Peyer's patch (tissue), 4 donors: ENCODE measurements at regions not wholly inside any gene's neighbourhood (a gene's known extent, or its start where the extent isn't known, plus 50 kb on each side); places are given as distances from the start of the nearest gene placed in this dataset.

ENCODE experiments used
- POLR2A ChIP-seq, 2 donors: fragments of 450-650 bp; IDR thresholded peaks; one replicate each; pipeline ENCODE4 v1.5.1; 2017; ENCODE audit warnings: antibody characterized with exemption in 2 of 2, mild to moderate bottlenecking in 2 of 2, moderate library complexity in 2 of 2
- TF ChIP-seq, protein P1 (sequence below), 6 experiments: fragments of 450-650 bp in 4 of 6; fragments of 200-600 bp in 2 of 6; sonication (generic) in 1 of 6; IDR thresholded peaks; one replicate each; pipeline ENCODE4 v1.5.1; 2017 to 2019; ENCODE audit warnings: antibody characterized with exemption in 6 of 6, mild to moderate bottlenecking in 3 of 6, moderate library complexity in 1 of 6

DNA sequence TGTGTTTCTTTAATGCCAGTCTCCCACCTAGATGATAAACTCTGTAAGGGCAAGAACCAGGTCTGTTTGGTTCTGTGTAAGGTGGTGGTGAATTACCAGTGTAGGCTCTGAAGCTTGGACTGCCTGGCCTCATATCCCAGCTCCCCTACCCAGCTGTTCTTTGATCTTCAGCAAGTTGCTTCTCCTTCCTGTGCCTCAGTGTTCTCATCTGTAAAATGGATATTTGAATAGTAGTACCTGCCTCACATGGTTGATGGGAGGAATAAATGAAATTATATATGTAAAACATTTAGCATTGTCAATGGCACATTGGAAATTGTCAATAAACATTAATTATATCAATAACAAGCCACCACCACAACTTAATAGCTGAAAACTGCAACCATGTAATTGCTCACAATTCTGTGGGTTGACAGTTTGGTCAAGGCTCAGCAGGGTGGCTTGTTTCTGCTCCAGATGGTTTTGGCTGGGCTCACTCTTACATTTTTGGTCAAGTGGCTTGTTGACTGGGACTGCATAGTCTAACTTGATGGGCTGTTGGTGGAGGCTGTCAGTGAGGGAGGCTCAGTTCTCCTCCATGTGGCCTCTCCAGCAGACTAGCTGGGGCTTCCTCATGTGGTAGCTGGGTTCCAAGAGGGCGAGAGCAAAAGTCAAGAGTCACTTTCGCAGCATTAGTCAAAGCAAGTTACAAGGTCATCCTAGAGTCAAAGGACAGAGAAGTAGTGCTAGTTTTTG, 84.5 kb upstream of the DUSP5 start:
- TF ChIP-seq, protein P1, sequence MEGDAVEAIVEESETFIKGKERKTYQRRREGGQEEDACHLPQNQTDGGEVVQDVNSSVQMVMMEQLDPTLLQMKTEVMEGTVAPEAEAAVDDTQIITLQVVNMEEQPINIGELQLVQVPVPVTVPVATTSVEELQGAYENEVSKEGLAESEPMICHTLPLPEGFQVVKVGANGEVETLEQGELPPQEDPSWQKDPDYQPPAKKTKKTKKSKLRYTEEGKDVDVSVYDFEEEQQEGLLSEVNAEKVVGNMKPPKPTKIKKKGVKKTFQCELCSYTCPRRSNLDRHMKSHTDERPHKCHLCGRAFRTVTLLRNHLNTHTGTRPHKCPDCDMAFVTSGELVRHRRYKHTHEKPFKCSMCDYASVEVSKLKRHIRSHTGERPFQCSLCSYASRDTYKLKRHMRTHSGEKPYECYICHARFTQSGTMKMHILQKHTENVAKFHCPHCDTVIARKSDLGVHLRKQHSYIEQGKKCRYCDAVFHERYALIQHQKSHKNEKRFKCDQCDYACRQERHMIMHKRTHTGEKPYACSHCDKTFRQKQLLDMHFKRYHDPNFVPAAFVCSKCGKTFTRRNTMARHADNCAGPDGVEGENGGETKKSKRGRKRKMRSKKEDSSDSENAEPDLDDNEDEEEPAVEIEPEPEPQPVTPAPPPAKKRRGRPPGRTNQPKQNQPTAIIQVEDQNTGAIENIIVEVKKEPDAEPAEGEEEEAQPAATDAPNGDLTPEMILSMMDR (IDR thresholded peaks at IDR 0.05), result no peak
- TF ChIP-seq POLR2A (IDR thresholded peaks at IDR 0.05), result no peak
